ENCODE measurements at regions not wholly inside any gene's neighbourhood (a gene's known extent, or its start where the extent isn't known, plus 50 kb on each side); places are given as distances from the start of the nearest gene placed in this dataset.

DNA sequence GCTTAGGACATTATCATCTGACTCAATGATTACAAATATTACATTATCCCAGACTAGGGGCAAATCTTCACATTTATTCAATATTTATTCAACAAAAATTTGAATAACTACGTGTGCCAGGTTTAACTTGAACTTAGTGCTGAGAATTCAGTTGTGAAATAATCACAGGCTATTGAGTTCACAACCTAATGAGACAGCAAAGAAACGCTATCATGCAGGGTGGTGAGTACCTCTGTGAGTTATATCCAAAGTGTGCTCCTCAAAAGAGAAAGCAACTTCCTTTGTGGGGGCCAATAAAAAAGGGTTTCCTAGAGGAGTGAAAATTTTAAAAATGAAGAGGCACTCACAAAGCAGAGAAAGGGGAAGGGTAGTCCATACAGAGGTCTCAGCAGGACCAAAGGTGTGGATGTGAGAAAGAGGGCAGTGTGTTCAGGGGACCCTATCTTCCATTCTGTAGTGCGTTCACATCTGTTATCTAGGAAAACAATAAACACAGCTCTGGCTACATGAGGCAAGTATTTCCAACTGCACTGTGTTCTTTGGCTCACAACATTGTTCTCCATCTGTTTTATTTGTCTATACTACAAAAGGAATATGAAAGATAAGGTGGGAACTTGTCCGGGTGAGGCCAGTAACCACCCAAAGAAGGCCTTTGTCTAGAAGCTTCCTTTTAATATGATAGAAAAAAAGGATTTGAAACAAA lies 155.4 kb upstream of the MARCKS start:
- TF ChIP-seq, protein P1, sequence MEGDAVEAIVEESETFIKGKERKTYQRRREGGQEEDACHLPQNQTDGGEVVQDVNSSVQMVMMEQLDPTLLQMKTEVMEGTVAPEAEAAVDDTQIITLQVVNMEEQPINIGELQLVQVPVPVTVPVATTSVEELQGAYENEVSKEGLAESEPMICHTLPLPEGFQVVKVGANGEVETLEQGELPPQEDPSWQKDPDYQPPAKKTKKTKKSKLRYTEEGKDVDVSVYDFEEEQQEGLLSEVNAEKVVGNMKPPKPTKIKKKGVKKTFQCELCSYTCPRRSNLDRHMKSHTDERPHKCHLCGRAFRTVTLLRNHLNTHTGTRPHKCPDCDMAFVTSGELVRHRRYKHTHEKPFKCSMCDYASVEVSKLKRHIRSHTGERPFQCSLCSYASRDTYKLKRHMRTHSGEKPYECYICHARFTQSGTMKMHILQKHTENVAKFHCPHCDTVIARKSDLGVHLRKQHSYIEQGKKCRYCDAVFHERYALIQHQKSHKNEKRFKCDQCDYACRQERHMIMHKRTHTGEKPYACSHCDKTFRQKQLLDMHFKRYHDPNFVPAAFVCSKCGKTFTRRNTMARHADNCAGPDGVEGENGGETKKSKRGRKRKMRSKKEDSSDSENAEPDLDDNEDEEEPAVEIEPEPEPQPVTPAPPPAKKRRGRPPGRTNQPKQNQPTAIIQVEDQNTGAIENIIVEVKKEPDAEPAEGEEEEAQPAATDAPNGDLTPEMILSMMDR (IDR thresholded peaks at IDR 0.05), result no peak
- TF ChIP-seq POLR2A (IDR thresholded peaks at IDR 0.05) (no peak), POLR2AphosphoS5 (IDR thresholded peaks at IDR 0.05) (no peak), EP300 (IDR thresholded peaks at IDR 0.05) (no peak)
